TTC549 (cell line): ENCODE measurements at regions not wholly inside any gene's neighbourhood (a gene's known extent, or its start where the extent isn't known, plus 50 kb on each side); places are given as distances from the start of the nearest gene placed in this dataset.

ENCODE experiments used
- FAIRE-seq: peaks from 2 replicates; lab custom pipeline; 2012; peaks lifted over from hg19 to GRCh38; lab: Jason Lieb, UNC

DNA sequence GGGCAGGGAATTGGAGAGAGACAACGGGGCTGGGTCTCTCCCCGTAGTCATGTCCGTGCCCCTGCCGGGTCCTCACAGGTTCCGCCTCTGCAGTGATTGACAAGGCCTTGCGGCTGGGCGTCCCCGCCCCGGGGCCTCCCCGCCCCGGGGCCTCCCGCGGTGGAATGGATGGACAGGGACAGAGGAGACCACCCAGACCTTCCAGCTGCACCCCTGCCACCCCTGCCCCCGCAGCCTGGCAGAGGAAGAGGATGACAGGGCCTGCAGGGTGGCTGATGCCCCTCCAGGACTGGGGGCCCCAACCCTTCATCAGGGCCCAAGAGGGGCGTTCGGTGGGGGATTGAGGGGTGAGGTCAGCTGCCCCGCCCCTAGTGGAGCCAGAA is 216.4 kb upstream of the CIBAR2 start:
- no peak for FAIRE-seq

DNA sequence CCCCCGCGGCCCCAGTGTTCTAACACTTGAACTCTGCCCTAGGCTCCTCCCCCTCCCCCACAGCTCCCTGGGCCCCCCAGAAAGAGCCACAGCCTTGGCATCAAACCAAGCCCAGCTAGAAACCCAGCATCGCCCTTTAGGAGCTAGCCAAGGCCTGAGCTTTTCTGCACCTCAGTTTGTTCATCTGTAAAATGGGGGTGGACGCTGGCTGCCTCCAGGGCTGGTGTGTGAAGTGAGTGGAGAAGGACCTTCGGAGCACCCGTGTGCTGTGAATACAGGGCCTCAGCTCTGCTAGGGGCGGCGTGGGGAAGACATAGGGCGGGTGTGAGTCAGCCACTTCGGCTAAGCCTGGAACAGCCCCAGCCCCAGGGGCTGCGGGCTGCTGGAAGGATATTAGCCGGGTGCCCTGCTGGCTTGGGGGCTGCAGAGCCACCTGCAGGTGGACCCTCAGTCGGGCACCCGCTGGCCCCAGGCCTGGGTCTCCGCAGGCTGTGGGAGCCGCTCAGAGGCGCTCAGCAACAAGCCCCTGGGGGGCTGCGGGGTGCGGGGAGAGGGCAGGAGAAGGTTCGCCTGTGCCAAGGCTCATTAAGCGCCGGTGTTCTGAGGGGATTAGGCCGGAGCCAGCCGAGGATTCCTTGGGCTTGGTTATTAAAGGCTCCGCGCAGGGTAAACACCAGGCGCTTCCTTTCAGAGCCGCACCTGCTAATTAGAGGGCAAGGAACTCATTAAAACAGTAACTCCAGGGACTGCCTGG is 217.0 kb upstream of the CIBAR2 start:
- FAIRE-seq: no peak

DNA sequence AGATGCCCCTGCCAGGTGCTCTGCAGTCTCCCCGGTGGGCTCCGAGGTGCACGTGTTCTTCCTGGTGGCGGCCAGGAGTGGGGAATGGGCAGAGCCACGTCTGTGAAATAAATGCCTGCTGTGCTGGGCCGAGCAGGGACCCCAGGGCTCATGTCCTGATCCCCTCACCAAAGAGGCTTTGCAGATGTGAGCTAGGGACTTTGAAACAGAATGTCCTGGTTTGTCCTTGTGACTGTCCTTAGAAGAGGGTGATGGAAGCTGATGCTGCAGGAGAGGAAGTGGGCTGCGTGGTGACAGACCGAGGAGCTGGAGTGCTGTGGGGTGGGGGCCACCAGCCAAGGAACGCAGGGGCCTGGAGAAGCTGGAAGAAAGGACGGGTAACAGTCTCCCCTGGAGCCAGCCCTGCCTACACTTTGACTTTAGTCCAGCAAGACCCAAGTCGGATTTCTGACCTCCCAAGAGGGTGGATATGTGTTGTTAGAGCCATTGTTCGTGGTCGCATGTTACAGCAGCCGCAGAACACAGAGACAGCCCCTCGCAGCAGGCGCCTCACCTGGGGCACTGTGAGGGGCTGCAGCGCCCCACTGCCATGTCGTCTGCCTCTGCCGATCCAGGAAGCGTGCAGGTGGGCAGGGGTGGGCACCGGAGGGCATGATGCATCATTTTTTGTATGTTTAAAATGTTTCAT is 217.9 kb upstream of the CIBAR2 start:
- no peak for FAIRE-seq

- no peak for FAIRE-seq
Measured at GRCh38 chr16:85330694-85331188, 218.5 kb upstream of the CIBAR2 start.

GRCh38 chr16:85331688-85332087 is 219.4 kb upstream of the CIBAR2 start:
- FAIRE-seq: no peak

DNA sequence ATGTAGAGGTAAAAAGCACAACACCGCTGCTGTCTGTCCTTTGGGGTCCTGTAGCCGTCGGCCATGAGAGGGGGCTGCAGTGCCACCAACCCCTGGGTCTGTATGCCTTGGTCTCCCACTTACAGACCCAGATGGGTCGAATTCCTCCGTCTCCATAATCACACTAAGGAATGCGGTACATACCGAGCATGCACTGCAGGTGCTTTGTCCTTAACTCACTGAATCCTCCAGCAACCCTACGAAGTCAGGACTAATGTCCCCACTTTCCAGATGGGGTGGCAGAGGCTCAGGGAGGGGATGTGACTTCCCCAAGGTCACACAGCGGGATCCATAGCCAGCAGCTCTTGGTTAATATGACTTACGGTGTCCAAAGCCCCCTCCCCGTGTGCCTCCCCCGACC is 219.9 kb upstream of the CIBAR2 start:
- FAIRE-seq: no peak

GRCh38 chr16:85333337-85333736 is 221.1 kb upstream of the CIBAR2 start:
- FAIRE-seq: no peak

GRCh38 chr16:85333744-85334640 is 221.7 kb upstream of the CIBAR2 start:
- no peak for FAIRE-seq

DNA sequence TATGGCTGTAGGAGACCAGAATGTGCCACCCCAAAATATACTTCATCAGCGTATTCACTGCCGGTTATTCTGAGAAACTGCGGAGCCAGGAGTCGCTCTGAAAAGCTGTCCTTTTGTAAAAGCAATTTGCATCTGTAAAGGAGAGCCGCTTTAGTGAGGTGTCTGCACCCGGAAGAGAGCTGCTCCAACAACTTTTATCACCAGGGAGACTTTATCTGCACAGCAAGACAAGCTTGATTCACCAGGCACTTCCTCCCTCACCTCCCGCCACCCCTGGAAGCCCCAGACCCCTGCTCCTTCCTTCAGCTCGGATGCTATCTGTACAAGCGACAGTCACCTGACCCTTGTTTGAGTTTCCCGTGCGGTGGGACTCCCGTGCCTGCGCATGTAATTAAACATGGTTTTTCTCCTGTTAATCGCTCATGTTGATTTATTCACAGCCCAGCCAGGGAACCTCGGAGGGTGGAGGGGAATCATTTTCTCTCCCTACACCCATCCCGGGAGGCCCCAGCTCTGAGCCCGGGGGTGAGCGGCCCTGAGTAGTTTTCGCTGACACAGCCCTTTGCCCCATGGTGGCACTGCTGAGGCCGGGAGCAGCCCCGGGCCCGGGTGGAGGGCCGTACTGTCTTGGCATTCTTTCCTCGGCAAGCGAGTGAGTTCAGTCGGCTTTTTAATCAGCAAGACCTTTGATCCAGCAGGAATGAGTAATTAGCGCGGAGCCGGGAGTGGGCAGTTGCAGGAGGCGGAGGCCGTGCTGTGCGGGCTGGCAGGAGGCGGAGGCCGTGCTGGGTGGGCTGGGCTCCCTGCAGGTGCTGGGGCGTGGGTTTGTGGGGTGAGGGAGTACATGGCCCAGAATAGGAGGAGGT is 222.7 kb upstream of the CIBAR2 start:
- FAIRE-seq: no peak

DNA sequence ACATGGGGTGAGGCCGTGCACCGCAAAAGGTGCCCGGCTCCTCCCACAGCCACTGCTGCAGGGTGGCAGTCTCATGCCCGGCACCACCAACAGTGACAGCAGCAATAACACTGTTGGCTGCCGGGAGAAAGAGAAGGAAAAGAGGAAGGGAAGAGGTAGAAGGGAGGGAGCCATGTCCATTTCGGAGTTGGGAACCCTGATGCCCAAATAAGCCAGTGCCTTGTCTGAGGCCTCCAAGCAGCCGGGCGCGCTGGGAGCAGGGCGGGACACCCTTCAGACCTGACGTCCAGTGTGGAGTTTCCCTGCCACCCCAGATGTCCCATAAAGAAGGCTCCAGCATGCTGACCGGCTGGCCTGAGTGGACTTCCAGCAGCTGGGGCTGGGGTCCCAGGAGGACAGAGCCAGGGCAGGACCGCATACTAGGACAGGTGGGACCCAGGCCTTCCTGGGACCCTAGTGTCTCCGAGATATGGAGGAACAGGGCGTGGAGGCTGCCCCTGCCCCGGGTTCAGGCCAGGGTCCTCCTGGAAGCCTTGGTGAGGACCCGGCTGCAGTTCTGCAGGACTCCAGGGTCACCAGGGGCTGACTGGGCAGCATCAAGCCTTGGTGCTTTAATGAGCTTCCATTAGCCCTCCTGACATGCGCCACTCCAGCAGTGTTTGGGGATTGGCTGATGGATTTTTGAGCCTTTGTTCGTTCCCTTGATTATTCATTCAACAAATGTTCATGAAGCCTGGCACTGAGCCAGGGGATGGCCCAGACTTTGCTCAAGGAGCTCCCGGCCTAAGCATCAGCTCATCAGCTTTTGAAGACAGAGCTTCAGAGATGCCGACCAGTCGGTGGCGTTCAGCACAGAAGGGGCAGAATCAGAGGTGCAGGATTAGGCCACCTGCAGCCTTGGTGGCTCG is 223.6 kb upstream of the CIBAR2 start:
- FAIRE-seq: no peak

DNA sequence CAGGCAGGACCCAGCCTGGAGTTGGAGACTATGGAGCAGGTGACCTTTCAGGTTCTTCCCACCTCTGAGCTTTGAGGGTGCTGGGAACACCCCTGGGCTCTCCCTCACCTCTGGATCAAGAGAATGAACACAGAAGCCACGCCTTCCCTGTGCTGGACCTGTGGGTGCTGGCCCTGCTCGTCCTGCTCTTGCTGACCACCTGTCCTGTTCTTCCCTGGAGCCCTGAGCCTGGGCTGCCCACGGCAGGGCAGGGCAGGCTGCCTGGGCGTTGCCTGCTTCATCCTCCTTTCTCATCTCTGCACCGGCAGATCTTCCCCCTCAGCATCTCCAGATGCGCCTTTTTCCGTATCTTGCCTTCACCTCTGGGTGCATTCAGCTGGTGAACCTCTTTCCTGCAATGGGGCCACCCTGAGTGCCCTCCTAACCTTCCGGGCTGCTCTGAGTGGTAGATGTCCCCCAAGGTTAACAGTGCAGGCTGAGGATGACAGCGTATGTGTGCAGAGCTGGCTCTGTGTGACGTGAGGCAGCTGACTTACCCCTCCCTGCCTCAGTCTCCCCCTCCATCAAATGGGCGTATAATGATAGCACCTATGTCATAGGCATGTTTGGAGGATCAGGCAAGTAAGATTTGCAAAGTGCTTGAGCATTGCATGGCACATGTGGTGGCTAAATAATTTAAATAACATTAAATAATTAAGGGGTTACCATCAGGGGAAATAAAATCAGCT is 225.8 kb upstream of the CIBAR2 start:
- FAIRE-seq: no peak

DNA sequence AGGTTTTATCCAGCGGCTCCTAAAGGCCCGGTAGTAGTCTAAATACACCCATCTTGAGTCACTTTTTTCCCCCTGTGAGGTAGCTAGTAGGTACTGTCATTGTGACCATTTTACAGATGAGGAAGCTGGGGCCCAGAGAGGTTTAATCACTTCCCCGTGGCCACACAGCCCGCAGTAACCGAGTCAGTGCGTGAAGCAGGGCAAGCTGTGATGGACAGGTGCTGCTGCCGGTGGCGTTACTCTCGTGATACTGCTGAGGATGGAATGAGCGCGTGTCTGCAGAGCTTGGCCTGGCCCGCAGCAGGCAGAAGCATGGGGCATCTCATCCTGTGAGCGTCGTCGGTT is 226.3 kb upstream of the CIBAR2 start:
- FAIRE-seq: no peak

- FAIRE-seq: no peak
Measured at GRCh38 chr16:85338989-85339685, 226.9 kb upstream of the CIBAR2 start.

GRCh38 chr16:85341972-85342695 is 229.9 kb upstream of the CIBAR2 start:
- no peak for FAIRE-seq

DNA sequence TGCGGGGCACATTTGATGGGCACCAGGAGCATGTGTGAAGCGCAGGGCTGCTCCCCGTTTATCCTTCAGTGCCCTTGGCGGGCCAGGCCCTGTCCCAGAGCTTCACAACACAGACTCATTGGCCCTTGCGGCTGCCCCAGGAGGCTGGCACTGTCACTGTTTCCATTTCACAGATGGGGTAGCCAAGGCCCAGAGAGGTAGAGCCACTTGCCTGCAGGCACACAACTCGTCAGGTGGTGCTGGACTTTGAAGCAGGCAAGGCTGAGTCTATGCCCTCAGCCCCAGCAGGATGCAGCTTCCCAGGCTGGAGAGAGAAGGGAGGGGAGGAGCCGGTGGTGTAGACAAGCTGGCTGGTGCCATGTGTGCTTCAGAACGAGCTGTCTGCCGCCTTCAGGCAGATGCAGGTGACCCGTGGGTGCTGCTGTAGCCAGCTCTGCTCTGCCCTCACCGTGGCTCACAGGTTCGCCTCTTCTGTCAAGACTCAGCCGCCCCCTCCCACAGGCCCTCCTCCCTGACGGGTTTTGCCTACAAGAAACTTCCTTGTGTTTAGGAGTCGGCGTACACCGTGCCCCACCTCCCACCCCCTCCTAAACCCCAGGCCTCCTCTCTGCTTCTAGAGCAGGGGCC is 232.3 kb upstream of the CIBAR2 start:
- no peak for FAIRE-seq

- FAIRE-seq: no peak
Measured at GRCh38 chr16:85345129-85345639, 232.9 kb upstream of the CIBAR2 start.

DNA sequence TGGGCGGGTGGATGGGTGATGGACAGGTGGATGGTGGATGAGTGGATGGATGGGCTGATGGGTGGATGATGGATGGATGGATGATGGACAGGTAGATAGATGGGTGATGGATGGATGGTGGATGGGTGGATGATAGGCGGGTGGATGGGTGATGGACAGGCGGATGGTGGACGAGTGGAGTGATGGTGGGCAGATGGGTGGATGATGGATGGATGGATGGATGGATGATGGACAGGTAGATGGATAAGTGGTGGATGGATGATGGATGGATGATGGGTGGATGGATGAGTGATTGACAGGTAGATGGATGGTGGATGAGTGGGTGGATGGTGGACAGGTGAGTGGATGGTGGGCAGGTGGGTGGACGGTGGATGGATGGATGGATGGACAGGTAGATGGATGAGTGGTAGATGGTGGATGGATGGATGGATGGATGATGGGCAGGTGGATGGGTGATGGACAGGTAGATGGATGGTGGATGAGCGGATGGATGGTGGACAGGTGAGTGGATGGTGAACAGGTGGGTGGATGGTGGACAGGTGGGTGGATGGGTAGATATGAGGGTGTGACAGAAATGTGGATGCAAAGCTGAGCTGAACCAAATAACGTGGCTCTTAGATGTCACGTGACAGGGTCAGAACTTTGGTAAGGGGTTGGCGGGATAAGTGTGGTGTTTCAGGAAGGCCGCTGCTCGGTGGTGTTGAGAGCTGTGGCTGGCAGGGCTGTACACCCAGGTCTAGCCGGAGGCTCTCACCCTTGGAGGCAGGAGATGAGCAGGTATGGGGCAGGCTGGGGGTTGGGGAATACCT is 234.3 kb upstream of the CIBAR2 start:
- no peak for FAIRE-seq
